ENCODE measurements at regions not wholly inside any gene's neighbourhood (a gene's known extent, or its start where the extent isn't known, plus 50 kb on each side); places are given as distances from the start of the nearest gene placed in this dataset.

DNA sequence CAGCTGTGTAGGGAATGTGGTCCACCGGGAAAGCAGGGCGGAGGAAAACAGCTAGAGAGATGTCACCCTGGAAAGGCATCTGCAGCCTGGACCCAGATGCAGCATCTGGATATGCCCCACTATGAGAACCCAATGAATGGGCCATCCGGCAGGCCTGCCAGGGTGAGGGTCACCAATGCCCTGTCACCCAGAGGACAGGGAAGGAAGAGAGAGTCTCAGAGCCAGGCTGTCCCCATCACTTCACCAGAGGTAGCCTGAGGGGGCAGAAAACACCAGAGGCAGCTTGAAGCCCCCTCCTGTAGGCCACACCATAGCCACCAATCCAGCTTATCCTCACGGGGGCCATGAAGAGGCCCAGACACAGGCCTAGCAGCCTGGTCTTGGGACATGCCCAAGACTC lies 118.8 kb downstream of the TUBA3C start:
- TF ChIP-seq EZH2phosphoT487 (IDR thresholded peaks at IDR 0.05; ENCODE audit: unreplicated experiment) (no peak), ZNF114 (CRISPR knock-in tag; IDR thresholded peaks at IDR 0.05) (no peak), ZNF331 (CRISPR knock-in tag; IDR thresholded peaks at IDR 0.05; ENCODE audit: low read depth) (no peak), JUNB (IDR thresholded peaks at IDR 0.05; ENCODE audit: unreplicated experiment) (no peak), CREB1 (CRISPR knock-in tag; IDR thresholded peaks at IDR 0.05; ENCODE audit: low read depth) (no peak), NANOG (IDR thresholded peaks at IDR 0.05; ENCODE audit: borderline replicate concordance) (no peak), POLR2AphosphoS5 (IDR thresholded peaks at IDR 0.05; ENCODE audit: low read depth) (no peak), EZH2 (IDR thresholded peaks at IDR 0.05; ENCODE audit: low read depth, unreplicated experiment) (no peak), STAT1 (IDR thresholded peaks at IDR 0.05; ENCODE audit: unreplicated experiment) (no peak)
- TF ChIP-seq, protein P1, sequence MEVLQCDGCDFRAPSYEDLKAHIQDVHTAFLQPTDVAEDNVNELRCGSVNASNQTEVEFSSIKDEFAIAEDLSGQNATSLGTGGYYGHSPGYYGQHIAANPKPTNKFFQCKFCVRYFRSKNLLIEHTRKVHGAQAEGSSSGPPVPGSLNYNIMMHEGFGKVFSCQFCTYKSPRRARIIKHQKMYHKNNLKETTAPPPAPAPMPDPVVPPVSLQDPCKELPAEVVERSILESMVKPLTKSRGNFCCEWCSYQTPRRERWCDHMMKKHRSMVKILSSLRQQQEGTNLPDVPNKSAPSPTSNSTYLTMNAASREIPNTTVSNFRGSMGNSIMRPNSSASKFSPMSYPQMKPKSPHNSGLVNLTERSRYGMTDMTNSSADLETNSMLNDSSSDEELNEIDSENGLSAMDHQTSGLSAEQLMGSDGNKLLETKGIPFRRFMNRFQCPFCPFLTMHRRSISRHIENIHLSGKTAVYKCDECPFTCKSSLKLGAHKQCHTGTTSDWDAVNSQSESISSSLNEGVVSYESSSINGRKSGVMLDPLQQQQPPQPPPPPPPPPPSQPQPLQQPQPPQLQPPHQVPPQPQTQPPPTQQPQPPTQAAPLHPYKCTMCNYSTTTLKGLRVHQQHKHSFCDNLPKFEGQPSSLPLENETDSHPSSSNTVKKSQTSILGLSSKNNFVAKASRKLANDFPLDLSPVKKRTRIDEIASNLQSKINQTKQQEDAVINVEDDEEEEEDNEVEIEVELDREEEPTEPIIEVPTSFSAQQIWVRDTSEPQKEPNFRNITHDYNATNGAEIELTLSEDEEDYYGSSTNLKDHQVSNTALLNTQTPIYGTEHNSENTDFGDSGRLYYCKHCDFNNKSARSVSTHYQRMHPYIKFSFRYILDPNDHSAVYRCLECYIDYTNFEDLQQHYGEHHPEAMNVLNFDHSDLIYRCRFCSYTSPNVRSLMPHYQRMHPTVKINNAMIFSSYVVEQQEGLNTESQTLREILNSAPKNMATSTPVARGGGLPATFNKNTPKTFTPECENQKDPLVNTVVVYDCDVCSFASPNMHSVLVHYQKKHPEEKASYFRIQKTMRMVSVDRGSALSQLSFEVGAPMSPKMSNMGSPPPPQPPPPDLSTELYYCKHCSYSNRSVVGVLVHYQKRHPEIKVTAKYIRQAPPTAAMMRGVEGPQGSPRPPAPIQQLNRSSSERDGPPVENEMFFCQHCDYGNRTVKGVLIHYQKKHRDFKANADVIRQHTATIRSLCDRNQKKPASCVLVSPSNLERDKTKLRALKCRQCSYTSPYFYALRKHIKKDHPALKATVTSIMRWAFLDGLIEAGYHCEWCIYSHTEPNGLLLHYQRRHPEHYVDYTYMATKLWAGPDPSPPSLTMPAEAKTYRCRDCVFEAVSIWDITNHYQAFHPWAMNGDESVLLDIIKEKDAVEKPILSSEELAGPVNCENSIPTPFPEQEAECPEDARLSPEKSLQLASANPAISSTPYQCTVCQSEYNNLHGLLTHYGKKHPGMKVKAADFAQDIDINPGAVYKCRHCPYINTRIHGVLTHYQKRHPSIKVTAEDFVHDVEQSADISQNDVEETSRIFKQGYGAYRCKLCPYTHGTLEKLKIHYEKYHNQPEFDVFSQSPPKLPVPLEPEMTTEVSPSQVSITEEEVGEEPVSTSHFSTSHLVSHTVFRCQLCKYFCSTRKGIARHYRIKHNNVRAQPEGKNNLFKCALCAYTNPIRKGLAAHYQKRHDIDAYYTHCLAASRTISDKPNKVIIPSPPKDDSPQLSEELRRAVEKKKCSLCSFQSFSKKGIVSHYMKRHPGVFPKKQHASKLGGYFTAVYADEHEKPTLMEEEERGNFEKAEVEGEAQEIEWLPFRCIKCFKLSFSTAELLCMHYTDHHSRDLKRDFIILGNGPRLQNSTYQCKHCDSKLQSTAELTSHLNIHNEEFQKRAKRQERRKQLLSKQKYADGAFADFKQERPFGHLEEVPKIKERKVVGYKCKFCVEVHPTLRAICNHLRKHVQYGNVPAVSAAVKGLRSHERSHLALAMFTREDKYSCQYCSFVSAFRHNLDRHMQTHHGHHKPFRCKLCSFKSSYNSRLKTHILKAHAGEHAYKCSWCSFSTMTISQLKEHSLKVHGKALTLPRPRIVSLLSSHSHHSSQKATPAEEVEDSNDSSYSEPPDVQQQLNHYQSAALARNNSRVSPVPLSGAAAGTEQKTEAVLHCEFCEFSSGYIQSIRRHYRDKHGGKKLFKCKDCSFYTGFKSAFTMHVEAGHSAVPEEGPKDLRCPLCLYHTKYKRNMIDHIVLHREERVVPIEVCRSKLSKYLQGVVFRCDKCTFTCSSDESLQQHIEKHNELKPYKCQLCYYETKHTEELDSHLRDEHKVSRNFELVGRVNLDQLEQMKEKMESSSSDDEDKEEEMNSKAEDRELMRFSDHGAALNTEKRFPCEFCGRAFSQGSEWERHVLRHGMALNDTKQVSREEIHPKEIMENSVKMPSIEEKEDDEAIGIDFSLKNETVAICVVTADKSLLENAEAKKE (CRISPR knock-in tag; IDR thresholded peaks at IDR 0.05), result no peak
- TF ChIP-seq, protein P2, sequence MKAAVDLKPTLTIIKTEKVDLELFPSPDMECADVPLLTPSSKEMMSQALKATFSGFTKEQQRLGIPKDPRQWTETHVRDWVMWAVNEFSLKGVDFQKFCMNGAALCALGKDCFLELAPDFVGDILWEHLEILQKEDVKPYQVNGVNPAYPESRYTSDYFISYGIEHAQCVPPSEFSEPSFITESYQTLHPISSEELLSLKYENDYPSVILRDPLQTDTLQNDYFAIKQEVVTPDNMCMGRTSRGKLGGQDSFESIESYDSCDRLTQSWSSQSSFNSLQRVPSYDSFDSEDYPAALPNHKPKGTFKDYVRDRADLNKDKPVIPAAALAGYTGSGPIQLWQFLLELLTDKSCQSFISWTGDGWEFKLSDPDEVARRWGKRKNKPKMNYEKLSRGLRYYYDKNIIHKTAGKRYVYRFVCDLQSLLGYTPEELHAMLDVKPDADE (IDR thresholded peaks at IDR 0.05), result no peak
- TF ChIP-seq, protein P3, sequence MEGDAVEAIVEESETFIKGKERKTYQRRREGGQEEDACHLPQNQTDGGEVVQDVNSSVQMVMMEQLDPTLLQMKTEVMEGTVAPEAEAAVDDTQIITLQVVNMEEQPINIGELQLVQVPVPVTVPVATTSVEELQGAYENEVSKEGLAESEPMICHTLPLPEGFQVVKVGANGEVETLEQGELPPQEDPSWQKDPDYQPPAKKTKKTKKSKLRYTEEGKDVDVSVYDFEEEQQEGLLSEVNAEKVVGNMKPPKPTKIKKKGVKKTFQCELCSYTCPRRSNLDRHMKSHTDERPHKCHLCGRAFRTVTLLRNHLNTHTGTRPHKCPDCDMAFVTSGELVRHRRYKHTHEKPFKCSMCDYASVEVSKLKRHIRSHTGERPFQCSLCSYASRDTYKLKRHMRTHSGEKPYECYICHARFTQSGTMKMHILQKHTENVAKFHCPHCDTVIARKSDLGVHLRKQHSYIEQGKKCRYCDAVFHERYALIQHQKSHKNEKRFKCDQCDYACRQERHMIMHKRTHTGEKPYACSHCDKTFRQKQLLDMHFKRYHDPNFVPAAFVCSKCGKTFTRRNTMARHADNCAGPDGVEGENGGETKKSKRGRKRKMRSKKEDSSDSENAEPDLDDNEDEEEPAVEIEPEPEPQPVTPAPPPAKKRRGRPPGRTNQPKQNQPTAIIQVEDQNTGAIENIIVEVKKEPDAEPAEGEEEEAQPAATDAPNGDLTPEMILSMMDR (conservative IDR thresholded peaks at IDR 0.05; ENCODE audit: low read depth in 2 of 2), result no peak
- TF ChIP-seq, protein P4, sequence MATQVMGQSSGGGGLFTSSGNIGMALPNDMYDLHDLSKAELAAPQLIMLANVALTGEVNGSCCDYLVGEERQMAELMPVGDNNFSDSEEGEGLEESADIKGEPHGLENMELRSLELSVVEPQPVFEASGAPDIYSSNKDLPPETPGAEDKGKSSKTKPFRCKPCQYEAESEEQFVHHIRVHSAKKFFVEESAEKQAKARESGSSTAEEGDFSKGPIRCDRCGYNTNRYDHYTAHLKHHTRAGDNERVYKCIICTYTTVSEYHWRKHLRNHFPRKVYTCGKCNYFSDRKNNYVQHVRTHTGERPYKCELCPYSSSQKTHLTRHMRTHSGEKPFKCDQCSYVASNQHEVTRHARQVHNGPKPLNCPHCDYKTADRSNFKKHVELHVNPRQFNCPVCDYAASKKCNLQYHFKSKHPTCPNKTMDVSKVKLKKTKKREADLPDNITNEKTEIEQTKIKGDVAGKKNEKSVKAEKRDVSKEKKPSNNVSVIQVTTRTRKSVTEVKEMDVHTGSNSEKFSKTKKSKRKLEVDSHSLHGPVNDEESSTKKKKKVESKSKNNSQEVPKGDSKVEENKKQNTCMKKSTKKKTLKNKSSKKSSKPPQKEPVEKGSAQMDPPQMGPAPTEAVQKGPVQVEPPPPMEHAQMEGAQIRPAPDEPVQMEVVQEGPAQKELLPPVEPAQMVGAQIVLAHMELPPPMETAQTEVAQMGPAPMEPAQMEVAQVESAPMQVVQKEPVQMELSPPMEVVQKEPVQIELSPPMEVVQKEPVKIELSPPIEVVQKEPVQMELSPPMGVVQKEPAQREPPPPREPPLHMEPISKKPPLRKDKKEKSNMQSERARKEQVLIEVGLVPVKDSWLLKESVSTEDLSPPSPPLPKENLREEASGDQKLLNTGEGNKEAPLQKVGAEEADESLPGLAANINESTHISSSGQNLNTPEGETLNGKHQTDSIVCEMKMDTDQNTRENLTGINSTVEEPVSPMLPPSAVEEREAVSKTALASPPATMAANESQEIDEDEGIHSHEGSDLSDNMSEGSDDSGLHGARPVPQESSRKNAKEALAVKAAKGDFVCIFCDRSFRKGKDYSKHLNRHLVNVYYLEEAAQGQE (IDR thresholded peaks at IDR 0.05; ENCODE audit: unreplicated experiment), result no peak
- Histone ChIP-seq H3K27ac (ENCODE audit: low read depth) (no peak overlapping the region), H3K4me2 (no peak overlapping the region), H2AFZ (no peak overlapping the region), H3F3A (replicated peaks; ENCODE audit: low read depth) (no peaks in the 10 kb centered on the region), H3K36me3 (ENCODE audit: insufficient read depth) (peaks cover 5% of the 10 kb centered on the region; the same call in 1 of the 2 replicates), H3K79me2 (replicated peaks; ENCODE audit: insufficient read depth) (no peaks in the 10 kb centered on the region), H3K9me2 (ENCODE audit: insufficient read depth) (no peaks in the 10 kb centered on the region), H3K27me3 (ENCODE audit: insufficient read depth) (no peaks in the 10 kb centered on the region), H3K4me1 (ENCODE audit: insufficient read depth) (no peaks in the 10 kb centered on the region), H3K4me3 (no peak overlapping the region), H4K20me1 (replicated peaks; ENCODE audit: insufficient read depth) (no peaks in the 10 kb centered on the region)
- DNase-seq (ENCODE audit: low spot score), result no peak
- ATAC-seq, result no peak
- Mint-ChIP-seq H3K4me3 (no peak overlapping the region), H3K27ac (no peak overlapping the region), H3K36me3 (ENCODE audit: low read depth) (peaks cover 33% of the 10 kb centered on the region), H3K27me3 (ENCODE audit: insufficient read depth, low read depth, poor library complexity) (peaks cover 5% of the 10 kb centered on the region), H3K9me3 (no peaks in the 10 kb centered on the region; the same call in none of the 3 replicates), H3K4me1 (no peaks in the 10 kb centered on the region; the same call in 2 of the 3 replicates)

Data from GM23338 (cell line).